A549 (cell line): ENCODE measurements at regions not wholly inside any gene's neighbourhood (a gene's known extent, or its start where the extent isn't known, plus 50 kb on each side); places are given as distances from the start of the nearest gene placed in this dataset.
A peak's percentile ranks its signal among the peaks of the same experiment; 100 is the strongest.
"Not testable (repeated sequence)": the region's sequence is repeated elsewhere in the genome, so short reads cannot be mapped to it uniquely, and the experiment has no call there.

Source experiments
- ATAC-seq, 2 experiments: fragments of 200-7000 bp in 1 of 2; fragments of >200 bp in 1 of 2; cut with Nextera tagmentation in 1 of 2; cut with Tn5 transposase in 1 of 2; 3 replicates each; pipeline versions ENCODE4 v1.8.0 to v1.9.1; 2018 to 2020; ENCODE audit warnings: mild to moderate bottlenecking in 1 of 2, moderate library complexity in 1 of 2
- CTCF ChIA-PET: fragments of 300-600 bp; sonication (Branson Sonifier 250); formaldehyde crosslinking; extraction: SDS; loops from one replicate; lab custom pipeline; 2021; ENCODE audit warnings: antibody characterized with exemption, inconsistent platforms; lab: Yijun Ruan, JAX
- POLR2A ChIA-PET: fragments of 350-600 bp; formaldehyde crosslinking; extraction: SDS; loops from one replicate; lab custom pipeline; 2021; ENCODE audit warnings: antibody characterized with exemption, inconsistent platforms; lab: Yijun Ruan, JAX
- DNase-seq, 2 experiments: peaks; one replicate each; pipeline versions ENCODE4 v3.0.0 to v3.0.0-alpha.2; 2011 to 2016; ENCODE audit warnings: low read depth in 1 of 2, low spot score in 1 of 2
- FAIRE-seq: peaks from 2 replicates; lab custom pipeline; 2011; peaks lifted over from hg19 to GRCh38; lab: Jason Lieb, UNC
- H3K27ac ChIP-seq, 2 experiments: fragments of >200 bp; sonication (Bioruptor Twin); formaldehyde crosslinking; 3 replicates each; pipeline ENCODE4 v1.5.1; 2016 to 2017
- H3K4me1 ChIP-seq: fragments of >200 bp; sonication (Bioruptor Twin); formaldehyde crosslinking; 3 replicates; pipeline ENCODE4 v1.6.1; 2016
- H3K4me2 ChIP-seq: fragments of >200 bp; sonication (Bioruptor Twin); formaldehyde crosslinking; 3 replicates; pipeline ENCODE4 v1.6.1; 2016
- H3K4me3 ChIP-seq: fragments of >200 bp; sonication (Bioruptor Twin); formaldehyde crosslinking; 3 replicates; pipeline ENCODE4 v1.5.1; 2016
- H3K9me3 ChIP-seq: fragments of >200 bp; sonication (Bioruptor Twin); formaldehyde crosslinking; 3 replicates; pipeline ENCODE4 v1.6.1; 2016
- ATOH8 ChIP-seq: fragments of 250-450 bp; sonication (Bioruptor Pico); IDR thresholded peaks from 2 replicates; pipeline ENCODE4 v1.5.0; 2020; ENCODE audit warnings: low read depth, mild to moderate bottlenecking, moderate library complexity
- BHLHE40 ChIP-seq: IDR thresholded peaks from 2 replicates; pipeline ENCODE4 v1.6.1; 2012; ENCODE audit warnings: low read depth, low read length, inconsistent platforms
- EHF ChIP-seq: fragments of 250-450 bp; sonication (Bioruptor Pico); IDR thresholded peaks from 2 replicates; pipeline ENCODE4 v1.5.0; 2020; ENCODE audit warnings: mild to moderate bottlenecking
- EHMT2 ChIP-seq: fragments of 200-600 bp; sonication (generic); IDR thresholded peaks from 2 replicates; pipeline ENCODE4 v1.6.1; 2016; ENCODE audit warnings: antibody characterized with exemption, low read depth, mild to moderate bottlenecking, moderate library complexity
- EP300 ChIP-seq, 2 experiments: fragments of >200 bp; sonication (Bioruptor Twin); formaldehyde crosslinking; IDR thresholded peaks; 2 replicates in 1 of 2; 3 replicates in 1 of 2; pipeline ENCODE4 v1.6.1; 2016 to 2017
- FOSB ChIP-seq: fragments of 250-450 bp; sonication (Bioruptor Pico); IDR thresholded peaks from 2 replicates; pipeline ENCODE4 v1.5.0; 2020; ENCODE audit warnings: mild to moderate bottlenecking, moderate library complexity
- FOSL2 ChIP-seq, 2 experiments: fragments of 450-650 bp in 1 of 2; fragments of >200 bp in 1 of 2; sonication (Bioruptor Twin) in 1 of 2; formaldehyde crosslinking; IDR thresholded peaks; 2 replicates each; pipeline versions ENCODE4 v1.5.0 to v1.6.1; 2016 to 2020; ENCODE audit warnings: mild to moderate bottlenecking in 1 of 2, moderate library complexity in 1 of 2
- FOXS1 ChIP-seq: fragments of 250-450 bp; sonication (Bioruptor Pico); IDR thresholded peaks from 2 replicates; pipeline ENCODE4 v1.5.0; 2020; ENCODE audit warnings: mild to moderate bottlenecking, moderate library complexity
- GATA3 ChIP-seq: IDR thresholded peaks from 2 replicates; pipeline ENCODE4 v1.6.1; 2012; ENCODE audit warnings: borderline replicate concordance
- HDAC2 ChIP-seq: fragments of 200-600 bp; sonication (generic); IDR thresholded peaks from 2 replicates; pipeline ENCODE4 v1.6.1; 2016
- HES2 ChIP-seq: fragments of >200 bp; sonication (Bioruptor Twin); formaldehyde crosslinking; IDR thresholded peaks from 2 replicates; pipeline ENCODE4 v1.6.1; 2016
- JUN ChIP-seq, 2 experiments: fragments of >200 bp; sonication (Bioruptor Twin); formaldehyde crosslinking; IDR thresholded peaks; 2 replicates in 1 of 2; 3 replicates in 1 of 2; pipeline ENCODE4 v1.6.1; 2016 to 2017
- JUNB ChIP-seq: fragments of >200 bp; sonication (Bioruptor Twin); formaldehyde crosslinking; IDR thresholded peaks from 2 replicates; pipeline ENCODE4 v1.6.1; 2016
- MAZ ChIP-seq: fragments of 150-350 bp; IDR thresholded peaks from 2 replicates; pipeline ENCODE4 v1.6.1; 2014; ENCODE audit warnings: antibody characterized with exemption, low read depth, low read length, borderline replicate concordance
- NFE2L2 ChIP-seq: fragments of 150-350 bp; conservative IDR thresholded peaks from 2 replicates; pipeline ENCODE4 v1.6.1; 2014; ENCODE audit warnings: low read length
- NPAS2 ChIP-seq: fragments of 250-450 bp; sonication (Bioruptor Pico); IDR thresholded peaks from 2 replicates; pipeline ENCODE4 v1.8.0; 2022; ENCODE audit warnings: mild to moderate bottlenecking, moderate library complexity, borderline replicate concordance
- RAD21 ChIP-seq, 2 experiments: fragments of >200 bp in 1 of 2; sonication (Bioruptor Twin) in 1 of 2; formaldehyde crosslinking in 1 of 2; IDR thresholded peaks in 1 of 2; conservative IDR thresholded peaks in 1 of 2; 2 replicates in 1 of 2; 3 replicates in 1 of 2; pipeline ENCODE4 v1.6.1; 2012 to 2018; ENCODE audit warnings: inconsistent platforms in 1 of 2
- REST ChIP-seq: fragments of 200-600 bp; sonication (generic); IDR thresholded peaks from 2 replicates; pipeline ENCODE4 v1.6.1; 2016; ENCODE audit warnings: antibody characterized with exemption, mild to moderate bottlenecking, moderate library complexity
- ZC3H11A ChIP-seq: fragments of 450-650 bp; IDR thresholded peaks from 2 replicates; pipeline ENCODE4 v1.6.1; 2014; ENCODE audit warnings: antibody characterized with exemption, mild to moderate bottlenecking
- ZSCAN20 ChIP-seq: fragments of 250-450 bp; sonication (Bioruptor Pico); IDR thresholded peaks from 2 replicates; pipeline ENCODE4 v1.8.0; 2022; ENCODE audit warnings: mild to moderate bottlenecking, moderate library complexity
- WGBS: methylation state at CpG from one replicate; pipeline ENCODE4 v1.1.6; 2017; ENCODE audit errors: missing lambda C conversion rate; 5-methylcytosine and 5-hydroxymethylcytosine counted together

GRCh38 chr7:32668387-32669097, 173.3 kb downstream of the AVL9 start:
- ChIA-PET POLR2A (interaction anchor here (0.6 to 2.8 kb wide), 3 partner anchors 8 to 394 kb away, joined by 3 to 14 read pairs (median 4); partner anchors contain the start of genes AVL9 and NT5C3A), CTCF (interaction anchor here (0.8 to 3.5 kb wide), 2 partner anchors 28 to 81 kb away, joined by 3 to 10 read pairs; no protein-coding TSS in a partner anchor)
- Histone ChIP-seq H3K4me2 (peak overlapping the region; percentile 95), H3K9me3 (peaks cover 16% of the 10 kb centered on the region; the same call in 2 of the 3 replicates), H3K4me3 (peak overlapping the region; percentile 23; the same call in 2 of the 3 replicates), H3K4me1 (peaks cover 57% of the 10 kb centered on the region), H3K27ac (peak overlapping the region; percentile 88 to 97)
- peak; percentile 76 for FAIRE-seq
- 2% methylated on average over 3 of the region's 3 CpGs for WGBS
- DNase-seq, result peak in 1 of 2 experiments; percentile 91
- peak; percentile 71 to 74 for ATAC-seq
- 0 out of 2 replicates have a peak, but pooled peaks have one; percentile 37 for TF ChIP-seq ZSCAN20 (CRISPR knock-in tag)
- peak in 1 of 2 experiments; percentile 32; a peak in 3 of 5 replicates for TF ChIP-seq JUN (IDR thresholded peaks at IDR 0.05)
- TF ChIP-seq FOSL2 (IDR thresholded peaks at IDR 0.05), result 0 out of 2 replicates have a peak, but pooled peaks have one; percentile 63
- TF ChIP-seq FOSL2 (CRISPR knock-in tag; IDR thresholded peaks at IDR 0.05), result peak; percentile 68
- peak; percentile 60; the same call in 1 of the 2 replicates for TF ChIP-seq GATA3
- peak; percentile 33 for TF ChIP-seq JUNB
- TF ChIP-seq EP300 (IDR thresholded peaks at IDR 0.05), result peak in 1 of 2 experiments; percentile 48; a peak in 1 of 5 replicates

- FAIRE-seq, ATAC-seq, H3K4me3 ChIP-seq, POLR2A ChIA-PET, DNase-seq: not testable (repeated sequence)
- CTCF ChIA-PET, result interaction anchor here (0.7 kb wide), 1 partner anchor 552 kb away, joined by 3 read pairs; no protein-coding TSS in a partner anchor
- Histone ChIP-seq H3K4me1 (peaks cover 57% of the 10 kb centered on the region), H3K9me3 (peaks cover 16% of the 10 kb centered on the region; the same call in 2 of the 3 replicates), H3K27ac (peak overlapping the region; percentile 88 to 97), H3K4me2 (peak overlapping the region; percentile 95)
- 88% methylated on average over 9 of the region's 9 CpGs for WGBS
These were observed 172.3 kb downstream of the AVL9 start for GRCh38 chr7:32667586-32667985.

- POLR2A ChIA-PET, result interaction anchor here (1.3 kb wide), 1 partner anchor 168 kb away, joined by 3 read pairs; the partner anchor contains the start of gene AVL9
- H3K4me3 ChIP-seq, DNase-seq, FAIRE-seq, ATAC-seq, CTCF ChIA-PET: not testable (repeated sequence)
- 59% methylated on average over 5 of the region's 5 CpGs for WGBS
- Histone ChIP-seq H3K9me3 (peaks cover 28% of the 10 kb centered on the region), H3K4me1 (peaks cover 56% of the 10 kb centered on the region), H3K27ac (peak overlapping the region; percentile 65 to 77), H3K4me2 (peak overlapping the region; percentile 20; the same call in 2 of the 3 replicates)
These were observed 168.5 kb downstream of the AVL9 start for GRCh38 chr7:32663805-32664211.

- CTCF ChIA-PET, DNase-seq, FAIRE-seq, POLR2A ChIA-PET, H3K4me3 ChIP-seq: not testable (repeated sequence)
- Histone ChIP-seq H3K9me3 (peaks cover 27% of the 10 kb centered on the region), H3K4me2 (peak overlapping the region; percentile 21; the same call in 1 of the 3 replicates), H3K27ac (peak overlapping the region; percentile 65 to 77), H3K4me1 (peaks cover 59% of the 10 kb centered on the region)
- ATAC-seq, result peak in 1 of 2 experiments; percentile 37; a peak in 2 of 6 replicates
- WGBS, result 83% methylated on average over 4 of the region's 4 CpGs
These were observed 167.2 kb downstream of the AVL9 start for GRCh38 chr7:32662509-32662908.

GRCh38 chr7:32661929-32662328, 166.6 kb downstream of the AVL9 start:
- Histone ChIP-seq H3K4me3 (no peak overlapping the region), H3K4me1 (peaks cover 61% of the 10 kb centered on the region), H3K4me2 (no peak overlapping the region), H3K9me3 (peaks cover 22% of the 10 kb centered on the region), H3K27ac (peak overlapping the region; percentile 56 to 86; a peak in 5 of 6 replicates)
- ATAC-seq, result peak in 1 of 2 experiments; percentile 13; a peak in 1 of 6 replicates
- 100% methylated on average over 1 of the region's 1 CpG for WGBS
- CTCF ChIA-PET, result no interaction called here
- no peak for FAIRE-seq
- POLR2A ChIA-PET, result no interaction called here
- DNase-seq, result no peak
- TF ChIP-seq MAZ (no peak), EHF (no peak), EHMT2 (no peak), ATOH8 (CRISPR knock-in tag) (no peak), FOSB (CRISPR knock-in tag) (no peak), HES2 (no peak), BHLHE40 (no peak), ZC3H11A (no peak), NPAS2 (no peak), RAD21 (conservative IDR thresholded peaks at IDR 0.05 in 1 of 2, IDR thresholded peaks at IDR 0.05 in 1 of 2) (no peak), NFE2L2 (no peak), HDAC2 (no peak), FOXS1 (no peak), REST (no peak)
